ENCODE measurements at regions not wholly inside any gene's neighbourhood (a gene's known extent, or its start where the extent isn't known, plus 50 kb on each side); places are given as distances from the start of the nearest gene placed in this dataset.

DNA sequence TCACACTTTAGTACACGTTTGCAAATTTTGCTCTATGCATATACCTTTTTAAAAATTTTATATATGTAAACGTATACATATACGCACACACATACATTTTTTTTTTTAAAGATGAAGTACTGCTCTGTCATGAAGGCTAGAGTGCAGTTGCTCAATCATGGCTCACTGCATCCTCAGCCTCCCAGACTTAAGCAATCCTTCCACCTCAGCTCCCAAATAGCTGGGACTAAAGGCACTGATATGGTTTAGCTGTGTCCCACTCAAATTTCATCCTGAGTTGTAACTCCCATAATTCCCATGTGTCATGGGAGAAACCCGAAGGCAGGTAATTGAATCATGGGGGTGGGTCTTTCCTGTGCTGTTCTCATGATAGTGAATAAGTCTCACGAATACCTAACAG is 220.8 kb upstream of the CAND1 start:
- TF ChIP-seq CTCF (conservative IDR thresholded peaks at IDR 0.05; ENCODE audit: low read length) (no peak), EZH2phosphoT487 (IDR thresholded peaks at IDR 0.05; ENCODE audit: borderline replicate concordance, low read depth, low read length) (no peak)
